ENCODE measurements at regions not wholly inside any gene's neighbourhood (a gene's known extent, or its start where the extent isn't known, plus 50 kb on each side); places are given as distances from the start of the nearest gene placed in this dataset.

- no peak for TF ChIP-seq CTCF (IDR thresholded peaks at IDR 0.05; ENCODE audit: low read depth, low read length)
- no peak for TF ChIP-seq MYC (IDR thresholded peaks at IDR 0.05; ENCODE audit: low read depth, low read length)
- TF ChIP-seq POLR2A (IDR thresholded peaks at IDR 0.05; ENCODE audit: extremely low read depth, insufficient read length) = no peak
- no peak for TF ChIP-seq MAX (IDR thresholded peaks at IDR 0.05; ENCODE audit: low read depth, low read length)
Observed at GRCh38 chrX:108993909-108994308, 257.5 kb upstream of the IRS4 start.

All from NB4 (cell line).